Neutrophil (primary cell): ENCODE measurements at regions not wholly inside any gene's neighbourhood (a gene's known extent, or its start where the extent isn't known, plus 50 kb on each side); places are given as distances from the start of the nearest gene placed in this dataset.

Experiments
- H3K27ac ChIP-seq: fragments of 200-600 bp; sonication (generic); 2 replicates; pipeline ENCODE4 v1.5.1; 2016; ENCODE audit warnings: mild to moderate bottlenecking, moderate library complexity
- H3K27me3 ChIP-seq: fragments of 200-600 bp; sonication (generic); 2 replicates; pipeline ENCODE4 v1.6.0; 2016; ENCODE audit warnings: mild to moderate bottlenecking
- H3K36me3 ChIP-seq: fragments of 200-600 bp; sonication (generic); 2 replicates; pipeline ENCODE4 v1.5.1; 2017
- H3K4me1 ChIP-seq, 2 experiments: fragments of 200-600 bp in 1 of 2; sonication (generic) in 1 of 2; 1 replicate in 1 of 2; 2 replicates in 1 of 2; pipeline versions ENCODE4 v1.5.1 to v1.6.1; 2013 to 2016; ENCODE audit warnings: low read depth in 1 of 2, low read length in 1 of 2, mild to moderate bottlenecking in 1 of 2, moderate library complexity in 1 of 2; ENCODE audit not compliant: control insufficient read depth in 1 of 2, insufficient read depth in 1 of 2
- H3K4me3 ChIP-seq, 2 experiments: fragments of 200-600 bp in 1 of 2; sonication (generic) in 1 of 2; 1 replicate in 1 of 2; 2 replicates in 1 of 2; pipeline ENCODE4 v1.5.1; 2013 to 2016; ENCODE audit warnings: low read depth in 1 of 2, low read length in 1 of 2, mild to moderate bottlenecking in 1 of 2, moderate library complexity in 1 of 2
- H3K9me3 ChIP-seq: fragments of 200-600 bp; sonication (generic); 2 replicates; pipeline ENCODE4 v1.5.1; 2016
- TF ChIP-seq, protein P1 (sequence below): fragments of 200-600 bp; sonication (generic); IDR thresholded peaks from 2 replicates; pipeline ENCODE4 v1.5.1; 2016; ENCODE audit warnings: antibody characterized with exemption

DNA sequence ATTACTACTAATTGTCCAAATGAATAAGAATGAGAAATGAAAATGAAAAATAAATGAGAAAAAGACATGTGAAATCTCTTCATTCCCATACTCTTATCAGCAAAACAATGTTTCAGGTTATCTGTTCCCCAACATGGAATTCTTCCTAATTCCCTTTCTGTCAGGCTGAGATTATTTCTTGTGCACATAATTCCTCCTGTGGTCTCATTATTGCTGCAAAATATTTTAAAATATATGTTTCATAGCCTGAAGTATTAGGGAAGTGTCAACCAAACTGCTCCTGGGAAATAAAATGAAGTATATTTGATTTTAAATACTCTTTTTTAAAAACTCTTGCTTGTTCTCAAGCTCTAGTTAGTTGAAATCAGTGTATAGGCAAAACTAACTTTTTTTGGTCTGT lies 314.9 kb downstream of the USP25 start:
- TF ChIP-seq, protein P1, sequence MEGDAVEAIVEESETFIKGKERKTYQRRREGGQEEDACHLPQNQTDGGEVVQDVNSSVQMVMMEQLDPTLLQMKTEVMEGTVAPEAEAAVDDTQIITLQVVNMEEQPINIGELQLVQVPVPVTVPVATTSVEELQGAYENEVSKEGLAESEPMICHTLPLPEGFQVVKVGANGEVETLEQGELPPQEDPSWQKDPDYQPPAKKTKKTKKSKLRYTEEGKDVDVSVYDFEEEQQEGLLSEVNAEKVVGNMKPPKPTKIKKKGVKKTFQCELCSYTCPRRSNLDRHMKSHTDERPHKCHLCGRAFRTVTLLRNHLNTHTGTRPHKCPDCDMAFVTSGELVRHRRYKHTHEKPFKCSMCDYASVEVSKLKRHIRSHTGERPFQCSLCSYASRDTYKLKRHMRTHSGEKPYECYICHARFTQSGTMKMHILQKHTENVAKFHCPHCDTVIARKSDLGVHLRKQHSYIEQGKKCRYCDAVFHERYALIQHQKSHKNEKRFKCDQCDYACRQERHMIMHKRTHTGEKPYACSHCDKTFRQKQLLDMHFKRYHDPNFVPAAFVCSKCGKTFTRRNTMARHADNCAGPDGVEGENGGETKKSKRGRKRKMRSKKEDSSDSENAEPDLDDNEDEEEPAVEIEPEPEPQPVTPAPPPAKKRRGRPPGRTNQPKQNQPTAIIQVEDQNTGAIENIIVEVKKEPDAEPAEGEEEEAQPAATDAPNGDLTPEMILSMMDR = no peak
- H3K4me1 ChIP-seq = no peaks in the 10 kb centered on the region

DNA sequence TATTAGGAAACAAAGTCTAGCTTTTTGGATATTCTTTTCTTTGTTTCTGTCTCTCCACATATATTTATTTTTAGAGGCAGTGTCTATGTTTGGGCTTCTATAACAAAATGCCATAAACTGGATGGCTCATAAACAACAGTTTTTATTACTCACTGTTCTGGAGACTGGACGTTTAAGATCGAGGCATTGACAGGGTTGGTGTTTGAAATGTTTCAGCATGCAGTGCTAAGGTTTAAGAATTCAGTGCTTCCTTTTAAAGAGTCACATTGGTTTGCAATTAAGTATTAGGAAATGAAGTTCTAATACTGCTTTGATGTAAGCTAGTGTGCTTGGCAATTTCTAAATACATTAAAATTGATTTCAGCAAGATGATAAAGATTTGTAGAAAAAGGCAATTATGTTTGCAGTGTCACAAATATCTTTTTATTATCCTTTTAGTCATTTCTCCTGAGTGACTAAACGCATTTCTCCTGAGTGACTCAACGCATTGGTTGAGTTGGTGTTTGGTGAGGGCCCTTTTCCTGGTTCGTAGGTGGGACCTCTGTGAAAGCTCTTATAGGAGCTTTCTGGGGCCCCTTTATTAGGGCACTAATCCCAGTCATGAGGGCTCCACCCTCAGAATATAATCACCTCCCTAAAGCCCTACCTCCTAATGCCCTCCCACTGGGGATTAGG lies 317.0 kb downstream of the USP25 start:
- no peaks in the 10 kb centered on the region for H3K27me3 ChIP-seq
- no peaks in the 10 kb centered on the region for H3K4me1 ChIP-seq
- TF ChIP-seq, protein P1 = no peak
- H3K9me3 ChIP-seq = no peaks in the 10 kb centered on the region
- no peak overlapping the region for H3K27ac ChIP-seq
- no peaks in the 10 kb centered on the region for H3K36me3 ChIP-seq
- no peak overlapping the region for H3K4me3 ChIP-seq

More for the DNA sequence above, 314.9 kb downstream of the USP25 start:
- no peak overlapping the region for H3K4me3 ChIP-seq
- H3K27ac ChIP-seq = no peak overlapping the region
- H3K9me3 ChIP-seq = no peaks in the 10 kb centered on the region
- no peaks in the 10 kb centered on the region for H3K27me3 ChIP-seq
- H3K36me3 ChIP-seq = no peaks in the 10 kb centered on the region

DNA sequence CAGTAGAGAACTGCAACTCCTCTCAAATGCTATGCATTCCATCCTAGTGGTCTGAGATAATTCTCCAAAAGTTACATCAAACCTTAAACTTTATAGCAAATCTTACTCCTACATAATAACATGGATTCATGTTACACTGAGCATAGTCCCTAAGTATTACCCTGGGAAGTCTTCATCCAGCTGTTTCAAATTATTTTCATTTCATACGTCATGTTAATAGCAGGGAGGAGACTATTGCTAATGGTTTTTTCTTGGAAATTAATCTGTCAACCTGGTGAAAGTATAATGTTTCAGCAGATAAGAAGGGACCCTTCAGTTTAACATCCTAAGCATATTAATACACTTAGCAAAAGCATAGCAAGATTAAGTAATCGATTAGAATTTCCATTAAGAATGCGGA lies 318.1 kb downstream of the USP25 start:
- H3K4me3 ChIP-seq = no peak overlapping the region
- no peak overlapping the region for H3K27ac ChIP-seq
- TF ChIP-seq, protein P1 = no peak
- no peaks in the 10 kb centered on the region for H3K4me1 ChIP-seq
- no peaks in the 10 kb centered on the region for H3K27me3 ChIP-seq
- H3K36me3 ChIP-seq = no peaks in the 10 kb centered on the region
- no peaks in the 10 kb centered on the region for H3K9me3 ChIP-seq

DNA sequence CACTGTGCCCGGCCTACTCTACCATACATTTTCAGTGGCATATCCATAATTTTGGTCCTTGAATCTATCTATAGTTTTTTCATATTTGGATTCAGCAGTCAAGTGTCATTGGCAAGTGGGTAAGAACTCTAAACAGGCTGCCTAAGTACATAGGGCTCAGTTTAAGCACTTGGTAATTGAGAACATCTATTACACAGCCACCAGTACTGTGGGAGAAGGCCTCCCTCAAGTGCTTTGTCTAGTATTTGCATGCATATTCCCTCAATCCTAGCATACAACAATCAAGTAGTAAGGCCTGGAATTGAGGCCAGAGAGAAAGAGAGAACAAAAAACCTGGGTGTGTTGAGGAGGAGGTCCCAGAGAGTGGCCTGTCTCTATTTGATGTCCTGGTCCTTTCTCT lies 325.2 kb downstream of the USP25 start:
- no peaks in the 10 kb centered on the region for H3K36me3 ChIP-seq
- no peak overlapping the region for H3K4me3 ChIP-seq
- H3K27me3 ChIP-seq = no peaks in the 10 kb centered on the region
- H3K9me3 ChIP-seq = no peaks in the 10 kb centered on the region
- H3K4me1 ChIP-seq = no peaks in the 10 kb centered on the region
- TF ChIP-seq, protein P1 = no peak
- no peak overlapping the region for H3K27ac ChIP-seq

DNA sequence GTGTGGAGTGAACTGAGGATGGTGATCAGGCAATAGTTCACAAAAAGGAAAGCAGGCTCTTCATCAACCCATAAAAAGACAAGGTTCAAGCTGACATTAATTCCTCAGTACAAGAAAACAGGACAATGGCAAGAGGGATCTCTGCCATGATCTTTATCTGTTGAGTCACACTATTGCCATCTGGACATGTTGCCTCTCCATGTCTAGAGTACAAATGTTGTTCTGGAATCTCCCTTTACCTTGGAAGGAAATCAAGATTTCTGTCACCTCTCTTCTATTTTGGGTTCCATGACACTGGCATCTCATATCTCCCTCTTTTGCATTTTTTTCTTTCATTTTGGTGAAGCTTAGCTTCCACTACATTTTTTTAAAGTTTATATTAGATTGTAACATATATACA lies 329.1 kb downstream of the USP25 start:
- TF ChIP-seq, protein P1 = no peak
- H3K27ac ChIP-seq = no peak overlapping the region
- H3K4me3 ChIP-seq = no peak overlapping the region
- no peaks in the 10 kb centered on the region for H3K4me1 ChIP-seq
- H3K27me3 ChIP-seq = no peaks in the 10 kb centered on the region
- no peaks in the 10 kb centered on the region for H3K9me3 ChIP-seq
- H3K36me3 ChIP-seq = no peaks in the 10 kb centered on the region
